ENCODE measurements at regions not wholly inside any gene's neighbourhood (a gene's known extent, or its start where the extent isn't known, plus 50 kb on each side); places are given as distances from the start of the nearest gene placed in this dataset.

GRCh38 chr9:36521148-36521547 is 51.5 kb upstream of the MELK start:
- Histone ChIP-seq H3K36me3 (ENCODE audit: control insufficient read depth, insufficient read depth, low read length) (no peaks in the 10 kb centered on the region), H3K27me3 (ENCODE audit: control insufficient read depth, insufficient read depth, low read length, poor library complexity, severe bottlenecking) (no peaks in the 10 kb centered on the region), H3K27ac (ENCODE audit: low read depth, low read length) (no peak overlapping the region), H3K9ac (ENCODE audit: extremely low read depth, low read length, poor library complexity, severe bottlenecking) (no peak overlapping the region), H3K9me3 (ENCODE audit: control insufficient read depth, low read length) (no peaks in the 10 kb centered on the region), H3K4me3 (ENCODE audit: low read length) (no peak overlapping the region), H3K4me1 (ENCODE audit: control insufficient read depth, insufficient read depth, low read length) (no peaks in the 10 kb centered on the region)
- WGBS, 2 experiments (ENCODE audit: insufficient coverage in 1 of 2, insufficient read length in 1 of 2): 71 to 86% methylated on average over 3 to 4 of the region's 4 CpGs
- Mint-ChIP-seq H3K4me3 (no peak overlapping the region), H3K4me1 (peaks cover 2% of the 10 kb centered on the region), H3K27ac (no peak overlapping the region), H3K9me3 (no peaks in the 10 kb centered on the region), H3K36me3 (ENCODE audit: low read depth) (no peaks in the 10 kb centered on the region), H3K27me3 (ENCODE audit: insufficient read depth) (no peaks in the 10 kb centered on the region)
- DNase-seq: no peak
- TF ChIP-seq CTCF (conservative IDR thresholded peaks at IDR 0.05): no peak

- DNase-seq: no peak
- Mint-ChIP-seq H3K36me3 (ENCODE audit: low read depth) (no peaks in the 10 kb centered on the region), H3K4me1 (peaks cover 2% of the 10 kb centered on the region), H3K4me3 (no peak overlapping the region), H3K9me3 (no peaks in the 10 kb centered on the region), H3K27me3 (ENCODE audit: insufficient read depth) (no peaks in the 10 kb centered on the region), H3K27ac (no peak overlapping the region)
- no peaks in the 10 kb centered on the region for H3K4me1 ChIP-seq (ENCODE audit: control insufficient read depth, insufficient read depth, low read length)
- no peaks in the 10 kb centered on the region for H3K27me3 ChIP-seq (ENCODE audit: control insufficient read depth, insufficient read depth, low read length, poor library complexity, severe bottlenecking)
- no peak overlapping the region for H3K4me3 ChIP-seq (ENCODE audit: low read length)
- no peaks in the 10 kb centered on the region for H3K9me3 ChIP-seq (ENCODE audit: control insufficient read depth, low read length)
- no peaks in the 10 kb centered on the region for H3K36me3 ChIP-seq (ENCODE audit: control insufficient read depth, insufficient read depth, low read length)
- H3K27ac ChIP-seq (ENCODE audit: low read depth, low read length): no peak overlapping the region
- H3K9ac ChIP-seq (ENCODE audit: extremely low read depth, low read length, poor library complexity, severe bottlenecking): no peak overlapping the region
- TF ChIP-seq CTCF (conservative IDR thresholded peaks at IDR 0.05): no peak
These were observed 55.6 kb upstream of the MELK start for GRCh38 chr9:36517131-36517530.

- no peaks in the 10 kb centered on the region for H3K27me3 Mint-ChIP-seq (ENCODE audit: insufficient read depth)
- no peak for DNase-seq
- Histone ChIP-seq H3K36me3 (ENCODE audit: control insufficient read depth, insufficient read depth, low read length) (no peaks in the 10 kb centered on the region), H3K4me1 (ENCODE audit: control insufficient read depth, insufficient read depth, low read length) (no peaks in the 10 kb centered on the region), H3K27me3 (ENCODE audit: control insufficient read depth, insufficient read depth, low read length, poor library complexity, severe bottlenecking) (no peaks in the 10 kb centered on the region), H3K27ac (ENCODE audit: low read depth, low read length) (no peak overlapping the region), H3K9ac (ENCODE audit: extremely low read depth, low read length, poor library complexity, severe bottlenecking) (no peak overlapping the region), H3K9me3 (ENCODE audit: control insufficient read depth, low read length) (no peaks in the 10 kb centered on the region), H3K4me3 (ENCODE audit: low read length) (no peak overlapping the region)
- no peak overlapping the region for H3K27ac Mint-ChIP-seq
- 97% methylated on average over 4 of the region's 4 CpGs; no CpG with 5 or more reads in 1 of the 2 experiments for WGBS, 2 experiments (ENCODE audit: insufficient coverage in 1 of 2, insufficient read length in 1 of 2)
- peaks cover 6% of the 10 kb centered on the region for H3K4me1 Mint-ChIP-seq
- no peaks in the 10 kb centered on the region for H3K9me3 Mint-ChIP-seq
- H3K36me3 Mint-ChIP-seq (ENCODE audit: low read depth): no peaks in the 10 kb centered on the region
- no peak overlapping the region for H3K4me3 Mint-ChIP-seq
- no peak for TF ChIP-seq CTCF (conservative IDR thresholded peaks at IDR 0.05)
These were observed 68.5 kb upstream of the MELK start for GRCh38 chr9:36504156-36504555.
